GM18868 (cell line): ENCODE measurements at regions not wholly inside any gene's neighbourhood (a gene's known extent, or its start where the extent isn't known, plus 50 kb on each side); places are given as distances from the start of the nearest gene placed in this dataset.
"Not testable (repeated sequence)": the region's sequence is repeated elsewhere in the genome, so short reads cannot be mapped to it uniquely, and the experiment has no call there.

ENCODE experiments used
- ATAC-seq: cut with Tn5 transposase; IDR thresholded peaks from one replicate; pipeline ENCODE4 v1.9.1; 2021; ENCODE audit warnings: mild to moderate bottlenecking, moderate library complexity; ENCODE audit not compliant: unreplicated experiment

DNA sequence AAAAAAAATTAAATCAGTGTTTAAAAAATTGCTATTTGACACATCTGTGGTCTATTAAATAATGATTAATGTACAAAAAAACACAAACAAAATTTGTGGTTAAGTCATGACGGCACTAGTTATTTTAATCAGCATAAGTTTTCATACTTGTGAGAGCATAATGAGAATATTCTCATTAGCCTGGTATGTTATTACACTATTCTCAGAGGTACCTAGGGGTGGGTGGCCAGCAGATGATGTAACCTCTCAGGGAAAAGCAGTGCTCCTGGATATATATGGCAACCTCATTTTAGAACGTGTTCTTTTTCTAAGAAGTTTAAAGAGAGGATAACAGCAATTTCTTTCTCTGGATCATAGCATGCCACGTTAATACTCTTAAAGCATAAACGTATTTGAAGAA, 109.2 kb downstream of the GJA1 start:
- ATAC-seq: no peak

DNA sequence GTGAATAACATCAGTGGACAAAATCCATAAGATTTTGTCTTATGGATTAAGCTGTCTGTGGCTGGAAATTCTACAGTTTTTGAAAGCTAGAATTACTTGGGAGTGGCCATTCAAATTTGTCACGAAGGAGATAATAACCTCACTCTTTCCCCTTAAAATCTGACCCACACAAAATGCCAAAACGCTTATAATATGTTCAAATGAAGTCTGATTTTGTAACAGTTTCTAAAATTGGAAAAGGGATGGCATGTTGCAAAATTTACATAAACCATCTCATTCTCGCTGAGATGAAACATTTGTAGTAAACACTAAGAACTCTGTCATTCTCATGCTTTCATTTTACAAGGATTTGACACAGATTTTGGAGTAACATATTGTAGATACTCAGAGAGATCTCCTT, 112.7 kb downstream of the GJA1 start:
- no peak for ATAC-seq

DNA sequence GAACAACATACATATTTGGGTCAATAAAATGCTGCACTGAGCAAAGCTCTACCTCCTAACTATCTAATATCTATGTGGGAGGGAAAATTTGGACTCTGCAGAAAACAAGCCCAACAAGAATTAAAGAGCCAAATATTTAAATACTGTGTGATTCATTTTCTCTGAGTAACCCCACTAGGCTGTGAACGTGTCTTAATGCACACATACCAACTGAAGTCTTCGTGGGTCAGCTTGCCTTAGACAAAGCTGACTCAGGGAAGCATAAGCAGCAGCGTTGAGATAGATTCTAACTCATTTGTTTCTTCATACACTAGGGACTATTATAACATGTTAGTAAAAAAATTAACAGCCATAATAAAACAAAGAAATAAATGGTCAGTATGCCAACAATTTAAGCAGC, 114.3 kb downstream of the GJA1 start:
- ATAC-seq: no peak

DNA sequence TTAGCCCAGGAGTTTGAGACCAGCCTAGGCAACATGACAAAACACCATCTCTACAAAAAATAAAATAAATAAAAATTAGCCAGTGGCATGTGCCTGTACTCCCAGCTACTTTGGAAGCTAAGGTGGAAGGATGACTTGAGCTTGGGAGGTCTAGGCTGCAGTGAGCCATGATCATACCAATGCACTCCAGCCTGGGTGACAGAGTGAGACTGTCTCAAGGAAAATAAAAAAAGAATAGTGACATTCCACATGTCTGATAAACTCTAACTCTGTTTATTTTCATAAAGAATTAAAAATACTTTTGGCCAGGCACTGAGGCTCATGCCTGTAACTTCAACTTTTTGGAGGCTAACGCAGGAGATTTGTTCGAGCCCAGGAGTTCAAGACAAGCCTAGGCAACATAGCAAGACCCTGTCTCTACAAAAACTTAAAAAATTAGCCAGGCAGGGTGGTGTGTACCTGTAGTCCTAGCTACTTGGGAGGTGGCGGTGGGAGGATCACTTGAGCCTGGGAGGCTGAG, 115.1 kb downstream of the GJA1 start:
- no peak for ATAC-seq

DNA sequence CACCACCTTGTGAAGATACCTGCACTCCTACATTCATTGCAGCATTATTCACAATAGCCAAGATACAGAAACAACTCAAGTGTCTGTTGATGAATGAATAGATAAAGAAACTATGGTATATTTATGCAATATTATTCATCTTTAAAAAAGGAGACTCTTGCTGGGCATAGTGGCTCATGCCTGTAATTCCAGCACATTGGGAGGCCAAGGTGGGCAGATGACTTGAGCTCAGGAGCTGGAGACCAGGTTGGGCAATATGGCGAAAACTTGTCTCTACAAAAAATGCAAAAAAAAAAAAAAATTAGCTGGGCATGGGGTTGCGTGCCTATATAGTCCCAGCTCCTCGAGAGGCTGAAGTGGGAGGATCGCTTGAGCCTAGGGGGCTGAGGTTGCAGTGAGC, 119.8 kb downstream of the GJA1 start:
- no peak for ATAC-seq

DNA sequence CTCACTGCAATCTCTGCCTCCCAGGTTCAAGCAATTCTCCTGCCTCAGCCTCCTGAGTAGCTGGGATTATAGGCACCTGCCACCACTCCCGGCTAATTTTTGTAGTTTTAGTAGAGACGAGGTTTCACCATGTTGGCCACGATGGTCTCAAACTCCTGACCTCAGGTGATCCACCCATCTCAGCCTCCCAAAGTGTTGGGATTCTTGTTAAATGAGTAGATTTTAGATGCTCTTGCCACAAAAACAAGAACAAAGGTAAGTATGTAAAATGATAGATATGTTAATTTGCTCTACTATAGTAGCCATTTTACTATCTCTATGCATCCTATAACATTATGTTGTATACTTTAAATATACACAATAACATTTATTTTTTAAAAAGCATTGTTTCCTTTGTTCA, 120.7 kb downstream of the GJA1 start:
- not testable (repeated sequence) for ATAC-seq

DNA sequence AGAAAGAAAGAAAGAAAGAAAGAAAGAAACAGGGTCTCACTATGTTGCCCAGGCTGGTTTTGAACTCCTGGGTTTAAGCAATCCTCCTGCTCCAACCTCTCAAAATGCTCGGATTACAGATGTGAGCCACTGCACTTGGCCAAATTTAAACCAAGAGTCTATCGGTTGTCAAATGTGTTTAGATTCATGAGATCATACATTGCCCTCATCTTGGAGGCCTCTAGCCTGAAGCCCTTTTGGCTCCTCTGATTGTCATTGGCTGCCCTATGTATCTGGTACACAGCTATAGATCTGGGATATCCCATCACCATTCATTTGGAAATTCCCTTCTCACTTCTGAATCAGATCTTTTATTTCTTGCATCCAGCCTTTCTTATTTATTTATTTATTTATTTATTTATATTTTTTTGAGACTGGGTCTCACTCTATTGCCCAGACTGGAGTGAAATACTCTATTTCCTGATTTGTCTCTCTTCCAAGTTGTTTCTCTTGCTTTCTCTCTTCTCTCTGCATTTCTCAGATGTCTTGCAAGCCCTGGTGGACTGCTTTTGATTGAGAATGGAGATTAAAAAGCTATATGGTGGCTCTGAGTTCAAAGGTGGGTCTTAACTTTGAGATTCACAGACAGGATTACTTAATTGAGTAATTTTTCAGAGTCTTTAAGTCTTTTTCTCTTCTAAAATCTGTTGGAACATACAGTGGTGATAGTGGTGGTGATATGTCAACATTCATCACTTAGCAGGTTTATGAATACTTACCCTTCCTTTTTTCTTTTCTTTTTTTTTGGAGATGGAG, 121.9 kb downstream of the GJA1 start:
- no peak for ATAC-seq

DNA sequence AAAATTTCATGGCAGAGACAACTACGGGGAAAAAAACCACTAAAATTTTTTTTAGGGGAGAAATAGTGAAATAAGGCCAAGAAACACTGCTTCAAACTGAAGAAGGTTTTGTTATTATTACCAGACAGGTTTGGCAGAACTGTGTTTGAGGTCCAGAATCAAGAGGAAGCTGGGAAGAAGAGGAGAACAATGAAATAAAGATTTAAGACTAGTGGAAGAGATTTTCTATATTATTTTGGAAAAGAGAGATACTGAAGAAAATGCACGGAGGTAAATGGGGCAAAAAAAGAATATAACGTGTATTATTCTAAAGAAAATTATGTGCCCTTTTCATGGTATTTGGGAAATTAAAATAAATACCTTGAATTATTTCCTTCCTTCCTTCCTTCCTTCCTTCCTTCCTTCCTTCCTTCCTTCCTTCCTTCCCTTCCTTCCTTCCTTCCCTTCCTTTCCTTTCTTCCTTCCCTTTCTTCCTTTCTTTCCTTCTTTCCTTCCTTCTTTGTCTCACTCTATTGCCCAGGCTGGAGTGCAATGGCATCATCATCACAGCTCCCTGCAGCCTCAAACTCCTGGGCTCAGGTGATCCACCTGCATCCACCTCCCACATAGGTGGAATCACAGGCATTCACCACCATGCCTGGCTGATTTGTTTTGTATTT, 124.3 kb downstream of the GJA1 start:
- ATAC-seq: no peak

DNA sequence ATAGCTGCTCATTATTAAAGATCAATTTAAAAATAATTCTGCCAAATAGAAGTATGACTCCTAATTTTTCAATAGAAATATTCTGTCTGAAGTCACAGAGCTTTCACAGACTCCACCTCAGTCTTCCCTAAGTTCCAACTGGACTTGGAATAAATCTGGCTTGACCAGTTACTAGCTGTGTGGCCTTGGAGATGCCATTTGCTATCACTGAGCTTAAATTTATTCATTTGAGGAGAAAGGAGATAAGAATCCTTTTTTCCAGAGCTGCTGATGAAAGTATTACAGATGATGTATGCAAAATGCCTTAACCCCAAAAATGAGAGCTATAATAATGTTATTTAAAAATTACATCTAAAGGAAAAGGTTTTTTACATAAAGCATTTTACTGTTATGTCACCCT, 125.0 kb downstream of the GJA1 start:
- no peak for ATAC-seq

DNA sequence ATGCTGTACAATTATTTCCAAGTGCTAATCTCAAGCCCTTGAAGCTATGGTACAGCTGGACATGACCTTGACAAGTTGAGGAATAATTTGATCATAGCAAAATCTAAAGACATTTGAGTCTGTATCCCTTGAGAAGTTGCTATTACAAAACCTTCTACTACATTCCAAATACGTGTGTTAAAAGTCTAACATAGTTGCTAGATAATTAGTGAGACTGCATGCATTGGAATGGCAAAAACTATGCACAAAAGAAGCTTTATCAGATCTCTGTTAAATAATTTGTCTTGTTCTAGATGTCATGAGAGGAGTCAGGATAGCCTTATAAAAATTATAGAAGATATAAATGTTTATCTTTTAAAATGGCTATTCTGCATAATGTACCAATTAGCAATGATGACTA, 127.8 kb downstream of the GJA1 start:
- no peak for ATAC-seq

DNA sequence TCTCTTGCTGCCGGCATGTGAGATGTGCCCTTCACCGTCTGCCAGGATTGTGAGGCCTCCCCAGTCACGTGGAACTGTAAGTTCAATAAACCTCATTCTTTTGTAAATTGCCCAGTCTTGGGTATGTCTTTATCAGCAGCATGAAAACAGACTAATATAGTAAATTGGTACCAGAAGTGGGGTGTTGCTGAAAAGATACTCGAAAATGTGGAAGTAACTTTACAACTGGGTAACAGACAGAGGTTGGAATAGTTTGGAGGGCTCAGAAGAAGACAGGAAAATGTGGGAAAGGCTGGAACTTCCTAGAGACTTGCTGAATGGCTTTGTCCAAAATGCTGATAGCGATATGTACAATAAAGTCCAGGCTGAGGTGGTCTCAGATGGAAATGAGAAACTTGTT, 129.1 kb downstream of the GJA1 start:
- not testable (repeated sequence) for ATAC-seq

DNA sequence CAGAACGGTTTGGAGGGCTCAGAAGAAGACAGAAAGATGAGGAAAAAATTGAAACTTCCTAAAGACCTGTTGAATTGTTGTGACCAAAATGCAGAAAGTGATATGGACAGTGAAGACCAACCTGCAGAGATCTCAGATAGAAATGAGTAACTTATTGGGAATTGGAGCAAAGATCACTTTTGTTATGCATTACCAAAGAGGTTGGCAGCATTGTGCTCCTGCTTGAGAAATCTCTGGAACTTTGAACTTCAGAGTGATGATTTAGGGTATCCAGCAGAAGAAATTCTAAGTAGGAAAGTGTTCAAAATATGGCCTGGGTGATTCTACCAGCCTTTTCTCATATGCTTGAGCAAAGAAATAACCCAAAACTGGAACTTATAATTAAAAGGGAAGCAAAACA, 136.0 kb downstream of the GJA1 start:
- ATAC-seq: no peak

DNA sequence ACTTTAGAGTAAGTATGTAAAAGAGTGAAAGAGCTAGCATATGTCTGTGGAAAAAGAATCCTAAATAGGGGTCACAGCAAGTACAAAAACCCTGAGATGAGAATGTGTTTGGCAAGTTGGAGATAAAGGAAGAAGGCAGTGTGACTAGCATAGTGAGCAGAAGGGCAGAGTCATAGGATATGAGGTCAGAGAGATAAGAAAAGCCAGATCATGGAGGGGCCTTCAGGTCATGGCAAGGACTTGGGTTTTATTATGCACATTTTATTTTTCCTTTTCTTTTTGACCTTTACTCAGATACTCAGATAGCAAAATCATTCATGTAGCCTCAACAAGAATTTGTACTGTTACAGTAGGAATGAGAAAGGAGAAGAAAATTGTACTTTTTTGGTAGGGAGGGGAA, 138.0 kb downstream of the GJA1 start:
- no peak for ATAC-seq

DNA sequence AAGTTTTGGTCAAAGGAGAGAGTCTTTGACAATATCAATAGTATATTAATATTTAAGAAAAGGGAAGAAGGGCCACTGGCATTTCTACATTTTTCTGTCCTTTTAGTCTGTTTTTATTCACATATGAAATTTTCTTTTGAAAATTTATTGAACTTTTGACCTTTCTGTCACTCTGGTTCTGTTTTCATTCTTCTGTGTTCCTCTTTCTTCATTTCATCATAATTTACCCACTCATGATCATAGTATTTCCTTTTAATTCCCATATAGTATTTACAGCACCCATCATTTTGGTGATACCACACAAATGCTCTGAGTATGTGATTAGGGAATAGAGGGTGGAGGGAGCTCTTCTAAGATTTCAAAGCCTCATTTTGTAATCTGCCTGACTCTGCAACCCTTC, 142.8 kb downstream of the GJA1 start:
- ATAC-seq: no peak

DNA sequence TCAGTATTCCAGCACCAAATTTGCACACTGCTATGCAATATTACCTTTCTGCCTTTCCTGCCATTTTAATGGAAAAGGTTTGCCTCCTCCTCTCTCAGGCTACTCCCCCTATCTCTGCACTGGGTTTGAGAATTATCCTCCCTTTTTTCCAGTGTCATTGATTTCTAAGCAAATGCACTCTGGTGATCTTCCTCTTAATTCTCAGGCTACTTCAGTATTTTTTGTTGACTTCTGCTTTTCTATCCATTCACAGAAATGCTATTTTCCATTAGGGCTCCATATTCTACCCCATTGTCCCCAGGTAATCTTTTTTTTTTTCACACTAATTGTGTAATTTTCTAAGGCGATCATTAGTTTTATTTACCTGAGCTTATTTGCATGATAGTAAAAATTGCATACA, 144.0 kb downstream of the GJA1 start:
- ATAC-seq: no peak

DNA sequence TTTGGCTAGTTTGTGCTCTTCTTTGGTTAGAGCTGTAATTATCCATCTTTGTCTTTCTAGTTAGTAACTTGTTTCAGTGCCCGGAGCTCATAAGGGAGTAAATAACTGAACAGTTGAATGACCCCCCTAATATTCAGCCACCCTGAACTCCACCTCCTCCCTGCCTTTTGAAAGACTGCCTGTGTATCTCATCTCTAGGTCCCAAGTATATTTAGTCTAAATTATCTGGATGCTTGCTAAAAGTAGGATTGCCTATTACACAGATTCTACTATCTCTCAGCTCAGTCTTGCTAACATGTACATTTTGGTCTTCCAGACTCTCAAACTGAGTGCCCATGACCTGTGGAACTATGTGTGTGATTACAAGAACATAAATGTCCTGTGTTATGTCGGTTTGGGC, 145.9 kb downstream of the GJA1 start:
- ATAC-seq: no peak

DNA sequence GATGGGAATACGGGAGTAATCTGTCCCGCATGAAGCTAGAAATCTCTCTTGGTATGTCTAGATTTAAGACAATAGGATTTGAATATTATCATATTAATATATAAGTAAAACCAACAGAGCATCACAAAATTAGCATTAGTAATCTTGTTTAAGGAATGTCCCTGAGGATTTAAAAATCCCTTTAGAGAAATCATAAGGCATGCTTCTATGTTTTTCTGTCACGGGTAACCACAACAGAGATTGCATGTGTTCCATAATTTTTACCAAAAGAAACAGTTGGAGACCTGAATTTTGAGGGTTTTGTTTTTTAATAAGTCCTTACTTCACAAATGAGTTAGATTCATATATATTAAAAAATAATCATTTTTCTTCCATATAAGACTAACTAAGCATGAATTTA, 146.8 kb downstream of the GJA1 start:
- ATAC-seq: no peak

DNA sequence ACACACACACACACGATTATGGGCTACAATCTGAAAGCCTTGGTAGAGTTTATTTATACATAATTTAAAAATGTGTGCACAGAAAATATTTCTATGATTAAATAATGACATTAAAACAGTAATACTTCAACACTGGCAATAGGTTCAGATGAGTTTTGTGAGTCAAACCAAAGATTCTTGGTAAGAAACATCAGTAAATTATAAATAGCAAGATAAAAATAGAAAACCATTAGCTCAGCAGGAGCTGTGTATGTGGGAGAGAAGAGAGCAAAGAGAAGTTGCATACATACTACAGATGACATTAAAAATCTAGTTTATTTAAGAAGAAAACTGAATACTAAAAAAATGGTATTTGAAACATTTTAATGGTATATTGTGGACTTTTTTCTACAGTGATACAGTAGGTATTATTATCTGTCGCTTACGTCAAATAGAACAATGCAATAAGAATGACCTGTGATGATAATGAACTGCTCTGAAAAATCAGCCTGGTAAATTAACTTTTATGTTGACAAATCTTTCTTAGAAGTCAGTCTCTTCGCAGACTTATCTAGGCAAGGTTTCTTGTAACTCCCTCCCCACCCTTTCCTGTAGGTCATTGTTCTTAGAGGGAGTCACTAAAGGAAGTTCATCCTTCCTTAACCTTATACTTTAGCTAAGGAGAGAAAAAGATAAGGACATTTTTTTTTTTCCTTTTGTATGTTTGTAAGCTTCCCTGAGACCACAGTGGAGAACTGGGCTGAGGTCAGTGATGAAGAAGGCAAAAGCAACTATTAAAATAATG, 149.3 kb downstream of the GJA1 start:
- ATAC-seq: no peak

DNA sequence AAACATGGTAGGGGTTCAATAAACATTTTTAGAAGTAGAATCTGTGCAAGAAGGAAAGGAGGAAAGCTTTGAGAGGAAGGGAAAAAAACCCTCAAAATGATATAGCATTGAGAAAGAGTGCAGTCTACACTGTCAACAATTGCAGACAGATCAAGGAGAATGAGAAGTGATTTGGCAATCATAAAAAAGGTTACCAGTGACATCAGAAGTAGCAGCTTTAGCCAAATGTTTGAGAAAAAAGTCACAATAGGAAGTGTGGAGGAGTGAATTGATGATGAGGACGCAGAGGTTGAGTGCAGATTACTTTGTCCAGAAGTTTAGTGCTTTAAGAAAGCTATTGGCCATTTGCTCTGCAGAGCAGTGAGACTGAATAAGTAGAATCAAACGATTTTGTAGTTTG, 155.0 kb downstream of the GJA1 start:
- ATAC-seq: no peak

DNA sequence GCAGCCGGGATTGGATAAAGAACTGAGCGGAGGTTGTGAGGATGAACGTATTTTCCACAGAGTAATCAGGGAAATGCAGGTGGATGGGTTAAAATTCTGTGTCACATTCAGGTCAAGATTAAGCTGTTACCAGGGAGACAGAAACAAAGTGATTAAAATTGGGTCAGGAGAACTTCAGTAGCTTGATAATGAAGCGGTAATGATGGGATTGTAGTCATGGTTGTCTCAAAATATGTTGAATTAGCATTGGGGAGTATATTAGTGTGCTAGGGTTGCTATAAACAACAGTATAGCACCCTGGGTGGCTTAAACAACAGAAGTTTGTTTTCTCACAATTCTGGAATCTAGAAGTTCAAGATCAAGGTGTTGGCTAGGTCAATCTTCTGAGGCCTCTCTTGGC, 155.5 kb downstream of the GJA1 start:
- no peak for ATAC-seq

DNA sequence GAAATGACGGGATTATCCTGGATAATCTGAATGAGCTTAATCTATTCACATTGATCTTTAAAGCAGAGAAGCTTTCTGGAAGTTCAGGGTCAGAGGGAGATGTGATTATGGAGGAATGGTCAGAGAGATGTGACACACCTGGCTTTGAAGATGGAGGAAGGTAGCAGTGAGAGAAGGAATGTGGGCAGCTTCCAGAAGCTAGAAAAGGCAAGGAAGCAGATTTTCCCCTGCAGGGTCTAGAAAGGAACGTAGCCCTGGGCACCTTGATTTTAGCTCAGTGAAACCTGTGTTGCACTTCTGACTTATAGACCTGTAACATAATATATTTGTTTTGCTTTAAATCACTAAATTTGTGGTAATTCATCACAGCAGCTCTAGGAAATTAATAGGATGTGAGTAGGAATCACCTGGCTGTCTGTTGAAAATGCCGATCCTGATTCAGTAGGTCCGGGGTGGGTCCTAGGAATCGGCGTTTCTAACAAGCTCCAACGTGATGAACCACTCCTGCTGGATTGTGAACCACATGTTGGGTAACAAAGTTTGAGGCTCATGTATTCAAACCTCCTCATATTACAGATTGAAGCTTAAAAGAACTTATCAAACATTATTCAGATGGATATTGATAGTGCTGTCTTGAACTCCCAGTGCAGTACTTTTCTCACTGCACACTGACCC, 157.0 kb downstream of the GJA1 start:
- ATAC-seq: no peak
